ENCODE measurements at regions not wholly inside any gene's neighbourhood (a gene's known extent, or its start where the extent isn't known, plus 50 kb on each side); places are given as distances from the start of the nearest gene placed in this dataset.

- no peak for TF ChIP-seq CTCF (IDR thresholded peaks at IDR 0.05; ENCODE audit: insufficient read depth, low read depth, low read length)
- TF ChIP-seq EZH2 (IDR thresholded peaks at IDR 0.05; ENCODE audit: insufficient read depth, low read length), result no peak
Measured at GRCh38 chr2:34552337-34552736, 953.2 kb upstream of the FAM98A start.
